EL (cell line): ENCODE measurements at regions not wholly inside any gene's neighbourhood (a gene's known extent, or its start where the extent isn't known, plus 50 kb on each side); places are given as distances from the start of the nearest gene placed in this dataset.
"Not testable (repeated sequence)": the region's sequence is repeated elsewhere in the genome, so short reads cannot be mapped to it uniquely, and the experiment has no call there.

Source experiments
- DNase-seq: peaks from one replicate; pipeline ENCODE4 v3.0.0-alpha.2; 2016

DNA sequence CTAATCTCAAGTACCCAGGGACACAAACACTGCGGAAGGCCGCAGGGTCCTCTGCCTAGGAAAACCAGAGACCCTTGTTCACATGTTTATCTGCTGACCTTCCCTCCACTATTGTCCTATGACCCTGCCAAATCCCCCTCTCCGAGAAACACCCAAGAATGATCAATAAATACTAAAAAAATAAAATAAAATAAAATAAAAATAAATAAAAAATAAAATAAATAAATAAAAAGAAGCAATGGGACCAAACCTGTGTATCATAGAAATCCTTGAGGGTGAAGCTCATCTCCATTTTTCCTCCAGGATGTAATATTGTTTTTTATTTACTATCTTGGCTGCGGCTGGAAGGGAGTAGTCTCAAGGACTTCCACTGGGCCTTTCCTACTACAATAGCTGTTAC is 82.0 kb upstream of the CMKLR1 start:
- not testable (repeated sequence) for DNase-seq

- not testable (repeated sequence) for DNase-seq
Measured at GRCh38 chr12:108420421-108420820, 81.3 kb upstream of the CMKLR1 start.

DNA sequence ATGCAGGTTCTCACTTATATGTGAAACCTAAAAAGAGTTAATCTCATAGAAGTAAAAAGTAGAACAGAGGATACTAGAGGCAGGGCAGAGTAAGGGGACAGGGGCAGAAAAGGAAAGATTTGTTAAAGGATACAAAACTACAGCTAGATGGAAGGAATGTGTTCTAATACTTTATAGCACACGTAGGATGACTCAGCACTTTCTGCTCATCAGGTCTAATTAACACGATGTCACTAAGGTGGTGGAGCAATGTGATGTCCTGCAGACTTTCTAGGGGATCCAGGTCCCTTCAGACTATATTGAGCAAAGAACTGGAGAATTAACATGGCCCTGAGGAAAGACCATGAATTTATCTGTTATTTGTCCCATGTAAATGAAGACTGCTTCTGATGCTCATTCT is 80.8 kb upstream of the CMKLR1 start:
- DNase-seq: no peak

- DNase-seq: peak; percentile 11
Measured at GRCh38 chr12:108418164-108418890, 79.2 kb upstream of the CMKLR1 start.

GRCh38 chr12:108414021-108414420 is 74.9 kb upstream of the CMKLR1 start:
- DNase-seq: no peak

- no peak for DNase-seq
Measured at GRCh38 chr12:108410689-108411088, 71.6 kb upstream of the CMKLR1 start.

DNA sequence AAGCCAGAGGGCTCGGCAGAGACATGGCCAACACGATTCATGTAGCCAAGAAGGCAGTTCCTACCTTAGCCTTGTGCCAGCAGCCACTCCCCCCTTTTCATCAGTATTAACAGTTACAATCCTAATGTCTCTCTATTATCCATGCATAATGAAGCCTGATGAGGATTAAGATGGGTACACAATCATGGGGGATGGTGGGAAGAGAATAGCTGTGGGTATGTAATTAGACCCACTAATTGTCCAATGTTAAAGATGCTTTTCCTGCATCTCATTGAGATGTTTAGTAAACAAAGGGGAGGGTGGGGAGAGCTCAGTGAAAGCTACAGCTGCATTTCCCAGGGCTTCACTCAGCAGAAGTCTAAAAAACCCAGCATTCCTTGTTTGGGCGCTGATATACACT is 70.4 kb upstream of the CMKLR1 start:
- DNase-seq: no peak

DNA sequence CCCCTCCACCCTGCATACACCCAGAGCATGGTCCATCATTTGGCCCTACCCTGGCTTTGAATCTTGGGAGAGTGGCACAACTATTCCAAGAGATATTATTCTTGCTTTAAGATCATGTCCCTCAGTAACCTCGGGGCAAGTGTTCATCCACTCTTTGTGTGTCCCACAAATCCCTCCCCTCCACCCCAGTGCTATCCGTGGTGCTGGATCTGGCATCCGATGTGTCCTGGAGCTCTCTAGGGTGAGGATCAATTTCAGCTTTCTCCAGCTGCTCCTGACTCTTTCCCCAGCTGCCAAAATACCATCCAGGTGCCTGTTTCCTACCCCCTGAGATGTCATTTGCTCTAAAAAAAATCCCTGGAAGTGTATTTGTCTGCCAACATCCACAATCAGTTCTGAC is 64.8 kb upstream of the CMKLR1 start:
- DNase-seq: no peak

- no peak for DNase-seq
Measured at GRCh38 chr12:108401964-108402363, 62.9 kb upstream of the CMKLR1 start.

DNA sequence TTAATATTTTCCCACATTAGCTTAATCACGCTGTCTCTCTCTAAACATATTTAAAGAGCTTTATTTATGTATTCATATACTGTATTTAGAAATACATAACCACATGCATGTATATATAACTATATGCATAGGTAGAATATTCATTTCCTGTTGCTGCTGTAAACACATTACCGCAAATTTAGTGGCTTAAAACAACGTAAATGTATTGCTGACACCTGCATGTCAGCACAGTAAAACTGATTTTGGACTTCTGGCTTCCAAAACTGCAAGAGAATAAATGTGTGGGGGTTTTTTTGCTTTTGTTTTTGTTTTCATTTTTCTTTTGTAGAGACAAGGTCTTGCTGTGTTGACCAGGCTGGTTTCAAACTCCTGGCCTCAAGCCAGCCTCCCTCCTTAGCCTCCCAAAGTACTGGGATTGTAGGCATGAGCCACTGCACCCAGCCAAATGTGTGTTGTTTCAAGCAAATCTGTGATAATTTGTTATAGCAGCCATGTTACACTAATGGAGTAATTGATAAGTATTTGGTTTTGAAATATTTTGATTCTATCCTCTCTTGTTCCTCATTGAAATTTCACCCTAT is 61.9 kb upstream of the CMKLR1 start:
- DNase-seq: no peak

DNA sequence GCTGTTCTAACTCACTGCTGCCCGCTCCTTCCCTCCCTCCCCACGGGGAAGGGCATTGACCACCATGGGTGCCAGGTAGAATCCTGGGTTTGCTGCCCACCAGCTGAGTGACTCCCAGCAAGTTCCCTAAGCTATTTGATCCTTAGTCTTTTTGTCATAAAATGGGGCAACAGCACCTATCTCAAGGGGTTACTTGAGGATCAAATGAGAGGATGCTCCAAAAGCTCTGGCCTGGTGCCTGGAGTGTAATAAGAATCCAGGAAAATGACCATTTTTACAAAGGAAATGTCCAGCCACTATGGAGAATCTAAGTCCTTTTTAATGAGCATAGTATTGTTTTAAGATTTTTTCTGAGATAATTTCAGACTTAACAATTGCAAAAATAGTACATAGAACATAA is 61.4 kb upstream of the CMKLR1 start:
- no peak for DNase-seq

DNA sequence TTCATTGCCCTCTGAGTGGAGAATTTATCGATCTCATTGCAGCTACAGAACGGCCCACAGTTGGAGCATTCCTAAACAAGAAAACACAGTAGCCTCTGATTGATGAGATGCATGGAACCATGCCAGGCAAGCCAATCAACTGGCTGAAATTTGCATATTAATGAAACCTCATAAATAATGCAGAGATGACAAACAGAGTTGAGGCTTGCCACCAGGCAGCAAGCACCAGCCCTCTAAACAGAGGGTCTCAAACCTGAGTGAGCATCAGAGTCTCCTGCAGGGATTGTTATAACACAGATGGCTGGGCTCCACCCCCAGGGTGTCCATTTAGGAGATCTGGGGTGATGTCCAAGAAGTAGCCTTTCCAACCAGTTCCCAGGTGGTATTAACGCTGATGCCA is 60.9 kb upstream of the CMKLR1 start:
- no peak for DNase-seq

- no peak for DNase-seq
Measured at GRCh38 chr12:108399514-108399913, 60.4 kb upstream of the CMKLR1 start.

DNA sequence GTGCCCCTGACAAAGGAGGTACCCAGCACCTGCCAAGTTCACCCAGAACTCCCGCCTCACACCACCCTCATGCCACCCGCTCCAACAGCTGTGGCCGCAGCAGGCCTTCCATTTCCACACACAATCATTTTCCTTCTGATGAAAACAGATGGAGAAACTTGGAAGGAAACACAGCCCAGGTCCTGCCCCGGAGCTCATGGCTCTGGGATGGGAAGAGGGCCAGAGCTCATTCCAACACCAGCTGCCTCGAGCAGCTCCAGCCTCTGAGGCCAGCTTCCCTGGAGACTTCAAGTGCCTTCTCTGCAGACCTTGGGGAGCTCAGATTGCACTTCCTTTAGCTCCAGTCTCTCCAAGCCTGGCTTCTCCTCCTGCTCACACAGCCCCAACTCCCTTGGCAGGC is 55.1 kb upstream of the CMKLR1 start:
- DNase-seq: no peak

- DNase-seq: no peak
Measured at GRCh38 chr12:108392284-108392683, 53.2 kb upstream of the CMKLR1 start.

DNA sequence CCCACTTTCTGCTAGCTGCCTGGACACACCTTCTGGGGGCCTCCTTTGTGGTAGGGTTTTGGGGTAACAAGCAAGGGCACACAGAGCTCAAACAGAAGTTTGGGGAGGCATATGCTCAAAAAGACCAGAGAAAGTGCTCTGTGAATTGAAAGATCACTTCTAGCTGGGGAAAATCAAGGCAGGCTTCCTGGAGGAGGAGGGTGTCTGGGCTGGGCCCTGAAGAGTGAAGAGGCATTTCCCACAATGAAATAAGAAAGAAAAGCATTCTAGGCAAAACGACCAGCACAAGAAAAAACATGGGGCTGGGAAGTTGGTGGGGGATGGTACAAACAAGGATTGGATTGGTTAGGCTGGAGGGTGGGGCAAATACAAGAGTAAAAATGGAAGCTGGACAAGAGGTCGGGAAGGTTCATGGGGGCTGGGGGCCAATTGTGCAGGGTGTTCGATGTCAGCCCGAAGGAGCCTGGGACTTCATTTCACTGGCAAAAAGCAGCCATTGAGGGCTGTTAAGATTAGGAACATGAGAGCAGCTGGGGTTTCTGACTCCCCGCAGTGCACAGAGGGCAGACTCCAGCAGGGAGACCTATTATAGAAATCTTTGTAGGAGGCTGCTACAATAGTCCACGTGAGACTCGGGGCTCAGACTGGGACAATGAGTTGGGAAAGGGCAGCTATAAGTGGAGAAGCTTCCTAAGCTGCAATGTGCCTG is 51.5 kb upstream of the CMKLR1 start:
- no peak for DNase-seq

- no peak for DNase-seq
Measured at GRCh38 chr12:108389544-108389943, 50.4 kb upstream of the CMKLR1 start.
